ENCODE measurements at regions not wholly inside any gene's neighbourhood (a gene's known extent, or its start where the extent isn't known, plus 50 kb on each side); places are given as distances from the start of the nearest gene placed in this dataset.

DNA sequence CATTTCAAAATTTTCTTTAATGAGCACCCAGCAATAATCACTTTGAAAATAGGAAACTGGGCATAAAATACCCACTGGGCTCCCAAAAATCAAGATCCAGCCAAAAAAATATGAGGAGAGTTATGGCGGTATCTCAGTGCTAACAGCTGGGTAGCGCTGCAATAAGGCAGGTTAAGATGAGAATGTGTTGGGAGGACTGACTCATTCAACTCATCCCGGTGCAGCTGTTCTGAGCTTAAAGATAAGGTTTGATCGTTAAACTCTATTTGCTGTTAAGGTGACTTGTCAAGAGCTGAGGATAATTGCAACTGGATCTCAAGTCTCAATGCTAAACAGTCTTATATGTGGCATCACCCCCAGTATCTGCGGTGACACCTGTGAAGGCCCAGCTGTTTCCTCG, 507.7 kb downstream of the EPM2A start:
- no peak for TF ChIP-seq POLR2AphosphoS5 (IDR thresholded peaks at IDR 0.05; ENCODE audit: borderline replicate concordance, low read depth, low read length)
- no peak for TF ChIP-seq FOXP2 (optimal IDR thresholded peaks at IDR 0.05; ENCODE audit: control extremely low read depth, extremely low read length, insufficient read depth)

Data from SK-N-MC (cell line).